ENCODE measurements at regions not wholly inside any gene's neighbourhood (a gene's known extent, or its start where the extent isn't known, plus 50 kb on each side); places are given as distances from the start of the nearest gene placed in this dataset.

- TF ChIP-seq ZBTB7A (IDR thresholded peaks at IDR 0.05; ENCODE audit: low read depth) (no peak), USF1 (IDR thresholded peaks at IDR 0.05) (no peak), MAX (IDR thresholded peaks at IDR 0.05) (no peak), EP300 (IDR thresholded peaks at IDR 0.05; ENCODE audit: borderline replicate concordance) (no peak), TCF12 (IDR thresholded peaks at IDR 0.05; ENCODE audit: low read depth) (no peak), TAF1 (IDR thresholded peaks at IDR 0.05; ENCODE audit: low read depth) (no peak), NFIC (IDR thresholded peaks at IDR 0.05) (no peak), TEAD4 (IDR thresholded peaks at IDR 0.05) (no peak), YY1 (IDR thresholded peaks at IDR 0.05; ENCODE audit: low read depth) (no peak), EGR1 (IDR thresholded peaks at IDR 0.05) (no peak), REST (IDR thresholded peaks at IDR 0.05; ENCODE audit: low read depth) (no peak)
Measured at GRCh38 chr2:109070290-109070689, 58.7 kb upstream of the SH3RF3 start.

GRCh38 chr2:109069331-109070194 is 59.4 kb upstream of the SH3RF3 start:
- no peak for TF ChIP-seq ZBTB7A (IDR thresholded peaks at IDR 0.05; ENCODE audit: low read depth)
- no peak for TF ChIP-seq MAX (IDR thresholded peaks at IDR 0.05)
- TF ChIP-seq TAF1 (IDR thresholded peaks at IDR 0.05; ENCODE audit: low read depth), result no peak
- TF ChIP-seq NFIC (IDR thresholded peaks at IDR 0.05), result no peak
- no peak for TF ChIP-seq FOXM1 (IDR thresholded peaks at IDR 0.05; ENCODE audit: borderline replicate concordance, low read depth)
- no peak for TF ChIP-seq EP300 (IDR thresholded peaks at IDR 0.05; ENCODE audit: borderline replicate concordance)
- no peak for TF ChIP-seq EGR1 (IDR thresholded peaks at IDR 0.05)
- TF ChIP-seq RAD21 (IDR thresholded peaks at IDR 0.05; ENCODE audit: low read depth), result no peak
- no peak for TF ChIP-seq CREB1 (IDR thresholded peaks at IDR 0.05; ENCODE audit: low read depth)
- no peak for TF ChIP-seq YY1 (IDR thresholded peaks at IDR 0.05; ENCODE audit: low read depth)
- no peak for TF ChIP-seq CEBPB (IDR thresholded peaks at IDR 0.05)
- TF ChIP-seq USF1 (IDR thresholded peaks at IDR 0.05), result no peak
- TF ChIP-seq TCF12 (IDR thresholded peaks at IDR 0.05; ENCODE audit: low read depth), result no peak
- TF ChIP-seq TEAD4 (IDR thresholded peaks at IDR 0.05), result no peak
- no peak for TF ChIP-seq REST (IDR thresholded peaks at IDR 0.05; ENCODE audit: low read depth)

- TF ChIP-seq TEAD4 (IDR thresholded peaks at IDR 0.05) (no peak), ZBTB7A (IDR thresholded peaks at IDR 0.05; ENCODE audit: low read depth) (no peak), CREB1 (IDR thresholded peaks at IDR 0.05; ENCODE audit: low read depth) (no peak), FOXM1 (IDR thresholded peaks at IDR 0.05; ENCODE audit: borderline replicate concordance, low read depth) (no peak), REST (IDR thresholded peaks at IDR 0.05; ENCODE audit: low read depth) (no peak), RAD21 (IDR thresholded peaks at IDR 0.05; ENCODE audit: low read depth) (no peak), EGR1 (IDR thresholded peaks at IDR 0.05) (no peak), TCF12 (IDR thresholded peaks at IDR 0.05; ENCODE audit: low read depth) (no peak), NFIC (IDR thresholded peaks at IDR 0.05) (no peak), EP300 (IDR thresholded peaks at IDR 0.05; ENCODE audit: borderline replicate concordance) (no peak), USF1 (IDR thresholded peaks at IDR 0.05) (no peak), YY1 (IDR thresholded peaks at IDR 0.05; ENCODE audit: low read depth) (no peak), MAX (IDR thresholded peaks at IDR 0.05) (no peak), TAF1 (IDR thresholded peaks at IDR 0.05; ENCODE audit: low read depth) (no peak), CEBPB (IDR thresholded peaks at IDR 0.05) (no peak)
Measured at GRCh38 chr2:109068811-109069210, 60.2 kb upstream of the SH3RF3 start.
